SIG-M5 treated with dmso at 0.1 percent for 504 hours (cell line): ENCODE measurements at regions not wholly inside any gene's neighbourhood (a gene's known extent, or its start where the extent isn't known, plus 50 kb on each side); places are given as distances from the start of the nearest gene placed in this dataset.

Experiments
- DNase-seq: peaks from one replicate; lab custom pipeline; 2025; ENCODE audit not compliant: unreplicated experiment; lab: John Stamatoyannopoulos, UW

DNA sequence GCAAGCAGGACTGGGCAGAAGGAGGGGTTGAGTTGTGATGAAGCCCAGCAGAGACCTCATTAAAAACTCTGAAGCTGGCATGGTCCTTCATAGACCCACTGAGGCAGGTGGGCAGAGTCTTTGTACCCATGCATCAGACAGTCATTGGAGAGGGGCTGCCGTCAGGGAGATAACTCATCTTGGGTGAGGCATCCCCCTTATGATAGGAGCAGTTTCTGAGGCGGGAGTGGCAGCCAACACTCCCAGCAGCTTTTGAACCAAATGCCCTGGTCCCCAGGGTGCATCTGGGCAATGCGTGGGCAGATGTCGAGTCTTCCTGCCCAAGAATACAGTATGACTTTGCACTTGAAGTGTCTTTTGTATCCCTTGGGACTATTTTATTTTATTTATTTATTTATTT lies 68.1 kb downstream of the HTR5A start:
- no peak for DNase-seq

DNA sequence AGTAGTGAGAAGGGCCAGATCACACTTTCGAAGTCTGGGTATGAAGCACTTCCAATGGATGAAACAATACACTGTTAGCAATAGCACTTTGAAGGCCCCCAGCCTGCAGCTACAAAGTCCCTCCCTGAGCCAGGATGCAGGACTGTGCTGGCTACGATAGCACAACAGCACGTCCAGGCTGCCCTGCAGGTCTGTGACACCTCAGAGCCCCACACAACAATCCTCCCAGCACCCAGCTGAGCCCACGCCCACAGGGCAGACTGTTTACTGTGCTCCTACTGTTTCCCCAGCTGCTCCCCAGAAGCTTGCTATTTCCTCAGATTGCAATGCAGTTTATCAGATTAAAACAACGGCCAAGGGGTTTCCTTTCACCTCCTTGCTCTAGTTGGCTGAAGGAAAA lies 71.4 kb downstream of the HTR5A start:
- no peak for DNase-seq

DNA sequence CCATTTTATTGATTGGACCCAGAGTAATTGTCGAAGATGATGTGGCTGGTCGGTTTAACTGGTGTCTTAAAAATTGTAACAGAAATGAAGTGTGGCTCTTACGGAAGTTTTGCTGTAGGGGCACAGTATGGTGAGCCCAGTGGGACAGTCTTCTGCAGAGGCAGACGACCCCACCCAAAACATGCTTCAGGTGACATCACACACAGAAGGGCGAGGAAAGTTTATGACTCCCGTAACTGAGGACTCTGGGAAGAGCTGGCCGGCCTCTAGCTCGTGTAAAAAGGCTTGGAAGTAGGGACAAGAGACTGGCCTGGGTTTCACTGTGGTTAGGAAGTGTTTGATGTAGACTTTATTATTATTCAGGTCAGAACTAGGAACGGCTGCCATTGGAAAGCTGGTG lies 73.3 kb downstream of the HTR5A start:
- no peak for DNase-seq

DNA sequence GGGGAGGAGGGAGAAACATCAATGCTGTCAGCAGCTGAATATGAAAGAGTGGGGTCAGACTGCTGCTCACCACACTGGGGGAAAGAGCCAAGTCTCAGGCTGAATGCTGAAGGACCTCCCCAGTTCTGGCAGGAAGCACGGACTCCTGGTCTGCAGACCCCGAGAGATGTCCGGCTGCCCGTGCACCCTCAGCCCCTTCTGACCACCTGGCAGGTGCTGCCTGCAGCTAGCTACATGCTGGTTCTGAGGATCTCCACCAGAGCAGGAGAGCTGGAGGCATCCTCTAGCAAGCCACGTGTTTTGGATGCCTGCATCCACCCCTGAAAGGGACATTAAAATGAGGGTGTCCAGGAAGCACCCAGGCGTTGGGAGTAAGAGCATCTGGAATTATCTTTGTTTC lies 74.2 kb downstream of the HTR5A start:
- DNase-seq, result no peak

DNA sequence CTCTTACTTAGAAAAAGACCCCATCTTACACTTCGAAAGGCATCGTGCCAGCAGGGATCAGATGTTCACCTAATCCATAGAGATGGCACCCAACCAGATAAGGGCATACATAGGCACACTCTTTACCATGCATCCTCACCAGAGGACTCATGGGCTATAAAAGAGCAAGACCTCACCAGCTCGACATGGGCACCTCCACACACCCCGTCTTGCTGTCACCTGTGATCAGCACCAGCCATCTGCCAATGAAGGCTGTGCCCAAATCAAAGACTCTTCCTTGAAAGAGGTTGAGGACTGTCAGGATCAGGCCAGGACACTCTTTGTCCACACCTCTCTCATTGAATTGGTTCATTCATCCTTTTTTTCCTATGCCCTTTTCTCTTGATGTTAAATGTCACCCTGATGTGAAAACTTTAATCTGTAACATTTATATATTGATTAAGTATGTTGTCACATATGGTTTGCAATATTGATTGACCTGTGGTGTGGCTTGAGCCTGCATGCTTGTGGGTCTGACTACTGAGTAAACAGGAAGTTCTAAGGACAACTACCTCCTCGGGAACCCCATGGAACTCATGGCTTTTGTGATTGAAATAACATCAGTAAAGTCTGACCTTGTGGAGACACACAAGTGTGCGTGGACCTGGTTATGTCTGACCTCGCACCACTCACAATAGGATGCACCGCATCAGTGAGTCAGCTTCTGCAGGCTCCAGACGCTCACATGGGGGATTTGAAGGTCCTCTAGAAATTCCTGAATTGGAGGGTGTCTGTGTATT lies 75.5 kb downstream of the HTR5A start:
- no peak for DNase-seq

DNA sequence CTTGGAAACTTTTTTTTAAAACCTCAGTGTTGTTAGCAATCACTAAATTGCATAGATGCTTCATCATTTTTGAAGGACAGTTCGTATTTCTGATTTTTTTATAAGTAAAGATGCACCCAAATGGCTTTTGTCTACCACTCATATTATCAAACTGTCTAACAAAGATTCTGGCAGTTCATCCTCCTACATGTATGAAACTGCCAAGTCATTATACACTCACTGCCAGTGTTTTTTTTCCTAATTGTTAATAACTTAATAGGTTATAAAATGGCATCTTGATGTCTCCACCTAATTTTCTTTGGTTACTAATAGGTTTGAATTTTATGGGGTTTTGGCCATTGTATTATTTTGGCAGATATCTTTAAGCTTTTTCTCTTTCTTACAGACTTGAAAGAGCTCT lies 77.0 kb downstream of the HTR5A start:
- DNase-seq, result no peak

DNA sequence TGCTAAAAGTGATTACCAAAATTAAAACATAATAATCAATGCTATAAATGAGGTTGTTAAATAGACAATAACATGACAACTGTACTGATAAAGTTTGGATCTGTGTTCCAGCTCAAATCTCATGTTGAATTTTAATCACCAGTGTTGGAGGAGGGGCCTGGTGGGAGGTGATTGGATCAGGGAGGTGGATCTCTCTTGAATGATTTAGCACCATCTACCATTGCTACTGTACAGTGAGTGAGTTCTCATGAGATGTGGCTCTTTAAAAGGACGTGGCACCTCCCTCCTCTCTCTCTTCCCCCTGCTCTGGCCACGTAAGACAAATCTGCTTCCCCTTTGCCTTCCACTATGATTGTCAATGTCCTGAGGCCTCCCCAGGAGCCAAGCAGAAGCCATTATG lies 77.5 kb downstream of the HTR5A start:
- DNase-seq, result no peak

DNA sequence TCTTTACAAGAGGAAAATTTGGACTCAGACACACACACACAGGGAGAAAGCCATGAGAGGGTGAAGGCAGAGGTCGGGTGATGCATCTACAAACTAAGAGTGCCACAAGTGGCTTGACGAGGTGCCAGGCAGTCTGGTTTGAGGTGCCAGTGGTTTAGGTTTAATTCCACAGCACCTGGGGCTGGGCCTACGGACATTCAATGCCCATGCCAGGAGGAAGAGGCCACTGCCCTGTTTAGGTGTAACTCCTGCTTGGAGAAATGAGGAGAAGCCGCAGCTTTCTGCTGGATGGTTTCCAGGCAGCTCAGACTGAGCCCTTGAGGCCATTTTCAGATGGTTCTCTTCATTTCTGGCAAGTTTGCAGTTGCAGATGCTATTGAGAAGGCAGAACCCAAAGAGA lies 83.6 kb downstream of the HTR5A start:
- DNase-seq, result no peak

DNA sequence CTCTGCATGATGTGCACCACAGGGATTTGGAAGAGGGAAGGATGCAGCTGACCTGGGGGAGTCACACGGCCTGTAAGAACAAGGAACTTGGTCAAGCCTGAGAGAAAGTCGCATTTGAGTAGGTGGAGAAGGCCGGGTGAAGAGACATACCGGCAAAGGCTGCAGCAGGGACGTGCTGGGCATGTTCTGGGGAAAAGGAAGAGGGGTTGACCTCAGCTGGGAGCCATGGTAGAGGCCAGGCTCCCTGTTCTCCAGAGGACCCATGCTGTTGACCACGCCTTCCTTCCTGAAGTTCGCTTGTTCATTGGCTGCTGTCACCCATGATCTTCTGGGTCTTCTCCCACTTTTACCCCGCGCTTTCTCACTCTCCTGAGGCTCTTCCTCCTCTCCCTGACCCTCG lies 84.5 kb downstream of the HTR5A start:
- DNase-seq, result no peak

DNA sequence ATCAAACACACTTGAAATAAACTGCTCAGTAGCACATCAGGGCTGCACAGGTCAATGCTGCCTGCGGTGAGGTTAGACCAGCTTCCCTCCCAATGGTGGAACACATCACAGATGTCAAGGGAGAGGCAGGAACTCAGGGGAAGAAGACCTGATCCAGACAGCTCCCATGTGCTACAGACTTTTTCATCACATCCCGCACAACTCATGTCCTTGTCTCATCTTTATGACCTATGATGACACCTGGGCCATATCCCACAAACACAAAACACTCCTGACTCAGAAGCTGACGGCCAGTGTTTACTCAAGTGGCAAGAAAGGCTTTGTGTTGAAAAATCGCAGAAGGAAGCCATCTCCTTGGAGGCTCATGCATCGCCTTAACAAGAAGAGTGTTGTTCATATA lies 91.6 kb downstream of the HTR5A start:
- no peak for DNase-seq

DNA sequence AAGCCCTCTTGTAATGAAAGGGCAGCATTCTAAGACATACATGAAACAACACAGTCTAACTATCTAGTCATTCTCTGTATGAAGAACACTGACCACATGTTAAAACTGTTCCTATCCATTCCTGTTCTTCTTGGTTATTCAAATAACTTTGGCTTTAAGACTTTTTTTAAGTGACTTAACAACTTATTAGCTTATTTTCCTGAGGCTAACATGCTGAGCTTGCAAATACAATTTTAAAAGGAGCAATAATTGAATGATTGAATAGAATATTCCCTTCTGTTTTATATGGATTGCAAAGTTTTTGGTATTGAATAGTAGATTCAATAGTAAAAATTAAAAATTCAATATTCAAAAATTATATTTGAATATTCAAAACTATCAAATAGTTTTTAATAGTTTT lies 92.3 kb downstream of the HTR5A start:
- DNase-seq, result no peak

DNA sequence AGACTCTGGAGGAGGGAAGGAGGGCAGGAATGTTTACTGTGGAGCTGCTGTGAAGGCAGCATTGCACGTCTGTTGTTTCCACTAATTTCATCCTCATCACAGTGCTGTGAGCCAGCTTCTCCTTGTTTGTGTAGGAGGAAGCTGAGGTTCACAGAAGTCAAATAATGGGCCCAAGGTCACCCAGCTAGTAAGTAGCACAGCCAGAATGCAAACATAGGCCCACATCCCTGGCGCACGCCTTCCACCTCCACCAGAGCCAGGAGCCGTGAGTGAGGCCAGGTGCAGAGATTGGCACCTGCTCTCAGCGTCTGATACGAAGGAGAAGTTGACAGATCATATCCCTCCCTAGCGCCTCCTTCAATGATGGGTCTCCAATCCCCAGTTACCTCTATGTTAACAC lies 93.6 kb downstream of the HTR5A start:
- DNase-seq, result no peak

DNA sequence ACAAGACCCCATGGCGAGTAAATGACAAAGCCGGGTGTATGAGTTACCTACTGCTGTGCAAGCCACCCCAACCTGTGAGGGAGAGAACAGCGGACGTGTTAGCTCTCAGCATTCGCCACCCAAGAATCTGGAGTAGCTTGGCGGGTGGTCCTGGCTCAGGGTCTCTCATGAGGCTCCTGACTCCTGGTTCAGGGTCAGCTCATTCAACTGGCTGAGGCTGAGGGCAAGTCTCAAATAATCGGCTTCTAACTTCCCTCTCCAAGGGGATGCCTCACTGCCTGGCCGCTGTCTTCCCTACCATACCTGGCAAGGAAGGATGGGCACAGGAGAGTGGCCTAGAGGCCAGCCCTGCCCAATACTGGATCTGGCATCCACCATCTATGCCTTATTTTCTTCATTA lies 94.2 kb downstream of the HTR5A start:
- DNase-seq, result no peak

DNA sequence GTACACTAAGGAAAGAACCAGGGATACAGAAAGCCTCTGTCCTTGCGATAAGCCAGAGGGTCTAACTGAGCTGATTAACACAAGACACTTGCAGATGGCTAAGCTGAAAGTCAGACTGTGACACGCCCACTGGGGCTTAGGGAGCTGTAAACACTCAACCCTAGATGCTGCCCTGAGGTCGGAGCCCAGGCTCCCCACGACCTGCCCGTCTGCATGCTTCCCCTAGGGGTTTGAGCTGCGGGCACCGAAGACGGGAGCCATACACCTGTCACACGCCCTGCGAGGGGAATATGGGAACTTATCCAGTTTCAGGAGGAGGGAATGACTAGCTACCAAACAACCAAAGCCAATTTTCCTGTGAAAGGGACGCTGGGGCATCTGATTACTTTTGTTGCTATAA lies 96.0 kb downstream of the HTR5A start:
- no peak for DNase-seq

DNA sequence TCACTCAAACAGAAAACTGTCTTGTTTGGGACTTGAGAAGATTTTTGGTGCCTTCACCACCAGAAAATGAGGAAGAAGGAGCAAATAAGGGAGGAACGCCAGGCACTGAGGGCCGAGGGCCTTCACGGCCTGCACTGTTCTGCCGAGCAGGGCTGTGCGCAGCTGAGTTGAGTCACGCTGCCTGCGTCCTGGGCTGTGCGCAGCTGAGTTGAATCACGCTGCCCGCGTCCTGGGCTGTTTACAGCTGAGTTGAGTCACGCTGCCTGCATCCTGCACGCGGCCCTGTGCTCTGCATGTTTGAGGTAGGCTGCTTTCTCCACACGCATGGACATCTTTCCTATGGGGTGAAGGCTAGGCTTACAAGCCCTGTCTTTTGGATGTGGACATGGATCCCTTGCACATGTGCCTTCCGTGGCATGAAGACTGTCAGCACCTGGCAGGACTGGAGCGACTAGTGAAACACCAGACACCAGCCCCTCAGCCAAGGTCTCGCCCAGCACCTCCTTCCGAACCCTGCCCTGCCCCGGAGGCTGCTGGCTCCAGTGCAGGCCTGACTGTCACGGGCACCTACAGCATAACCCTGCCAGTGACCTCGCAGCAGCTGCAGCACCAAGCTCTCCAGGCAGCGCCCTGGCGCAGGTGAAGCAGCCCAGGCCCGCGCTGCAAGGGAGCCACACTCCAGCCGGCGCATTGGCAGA lies 96.7 kb downstream of the HTR5A start:
- DNase-seq, result peak; percentile 41

DNA sequence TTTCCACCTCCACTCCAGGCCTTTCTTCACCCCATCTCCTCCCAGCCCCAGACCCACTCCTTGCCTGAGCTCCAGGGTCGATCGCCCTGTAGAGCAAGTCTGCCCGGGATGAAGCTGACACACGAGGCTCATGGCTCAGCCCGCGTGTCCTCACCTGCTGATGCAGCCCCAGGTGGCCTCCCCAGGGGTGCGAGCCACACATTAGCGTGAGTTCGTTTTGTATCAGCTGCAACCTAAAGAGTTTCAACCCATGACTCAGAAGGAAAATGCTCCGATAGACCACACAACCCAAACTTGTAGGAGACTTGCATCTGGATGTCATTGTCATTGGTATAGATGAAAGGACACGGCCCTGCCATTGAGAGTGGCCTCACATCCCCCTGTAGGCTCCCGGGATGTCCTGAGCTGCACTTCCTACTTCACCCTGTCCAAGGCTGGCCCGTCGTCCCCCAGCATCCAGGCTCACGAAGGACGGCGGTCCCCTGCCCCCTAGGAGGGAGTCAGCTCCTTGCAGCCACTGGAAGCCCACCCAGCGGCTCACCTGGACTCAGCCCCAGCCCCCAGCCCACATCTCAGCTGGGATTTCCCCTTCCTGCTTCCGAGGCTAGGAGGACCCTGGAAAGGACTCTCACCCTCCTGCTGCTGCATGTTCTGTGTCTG lies 97.7 kb downstream of the HTR5A start:
- DNase-seq, result no peak

DNA sequence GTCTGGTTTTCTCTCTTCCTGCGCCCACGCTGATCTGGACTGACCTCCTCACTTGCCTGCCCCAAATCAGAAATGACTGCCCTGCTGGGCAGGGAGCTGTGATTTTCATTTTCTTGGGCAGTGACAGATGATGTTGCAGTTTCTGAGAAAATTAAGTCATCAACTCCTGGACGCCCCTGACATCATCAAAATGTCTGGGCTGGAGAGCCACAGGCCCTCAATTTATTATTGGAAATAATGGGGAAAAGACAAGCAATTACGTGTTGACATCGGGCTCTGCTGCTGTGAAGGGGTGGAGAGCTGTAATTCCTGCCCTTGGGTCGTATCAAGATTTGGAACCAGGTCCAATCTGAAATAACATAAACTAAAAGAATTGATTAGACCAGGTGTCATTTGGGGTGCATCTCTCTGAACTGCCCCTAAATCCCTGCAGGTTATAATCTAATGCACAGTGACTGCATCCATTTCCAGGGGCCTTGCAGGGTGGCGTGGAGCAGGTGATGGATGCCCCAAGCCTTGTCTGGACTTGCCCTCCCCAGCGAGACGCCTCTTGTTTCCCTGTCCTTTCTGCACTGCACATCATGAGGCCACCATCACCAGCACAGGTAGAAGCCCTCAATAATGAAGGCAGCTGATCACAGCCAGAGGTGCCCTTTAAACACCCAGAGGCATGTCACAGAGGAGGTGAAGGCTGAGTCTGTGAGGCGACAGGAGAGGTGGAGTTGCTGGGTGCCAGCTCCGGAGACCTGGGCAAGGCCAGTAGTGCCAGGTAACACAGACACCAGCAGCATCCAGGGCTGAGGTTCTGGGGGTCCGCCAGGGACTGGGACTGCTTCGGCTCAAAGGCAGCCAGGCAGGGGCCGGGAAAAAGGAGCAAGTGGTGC lies 98.7 kb downstream of the HTR5A start:
- DNase-seq, result no peak

DNA sequence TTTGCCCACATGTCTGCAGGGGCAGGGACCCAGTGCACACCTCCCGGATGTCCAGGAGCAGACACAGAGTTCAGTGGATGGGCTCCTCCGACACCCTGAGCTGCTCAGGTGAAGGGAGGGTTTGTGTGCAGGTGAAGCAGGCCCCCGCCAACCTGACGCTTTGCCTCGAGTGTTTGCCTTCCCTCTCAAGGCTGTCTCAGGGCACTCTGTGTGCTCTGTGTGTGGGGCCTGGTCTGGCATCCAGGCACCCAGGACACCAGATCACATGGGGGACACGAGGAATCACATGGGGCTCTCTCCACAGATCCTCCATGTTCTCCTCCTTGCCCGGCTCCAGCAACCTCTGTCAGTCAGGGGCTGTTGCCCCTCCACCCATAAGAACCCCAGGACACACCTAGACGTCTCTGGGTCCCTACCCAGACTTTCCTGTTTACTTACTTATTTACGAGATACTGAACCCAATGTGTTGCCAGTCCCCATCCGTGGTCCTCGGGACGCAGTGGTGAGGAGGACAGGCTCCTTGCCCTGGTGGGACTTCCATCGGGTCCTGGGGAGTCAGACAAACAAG lies 99.5 kb downstream of the HTR5A start:
- no peak for DNase-seq

DNA sequence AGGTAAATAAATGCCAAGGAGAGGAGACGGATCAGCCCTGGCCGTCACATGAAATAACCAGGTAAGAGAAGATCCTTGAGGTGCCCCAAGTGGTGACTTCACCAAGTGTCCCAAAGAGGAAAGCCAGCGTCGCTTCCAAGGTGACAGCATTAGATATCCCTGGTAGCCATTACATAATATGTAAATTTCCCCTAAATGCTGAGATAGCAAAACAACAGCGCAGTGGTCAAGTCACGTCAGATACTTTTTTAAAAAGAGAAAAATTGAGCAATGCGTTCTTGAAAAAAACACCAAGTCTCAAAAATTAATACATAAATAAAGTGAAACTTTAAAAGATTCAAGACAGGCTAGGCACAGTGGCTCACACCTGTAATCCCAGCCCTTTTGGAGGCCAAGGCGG lies 100.2 kb downstream of the HTR5A start:
- no peak for DNase-seq

DNA sequence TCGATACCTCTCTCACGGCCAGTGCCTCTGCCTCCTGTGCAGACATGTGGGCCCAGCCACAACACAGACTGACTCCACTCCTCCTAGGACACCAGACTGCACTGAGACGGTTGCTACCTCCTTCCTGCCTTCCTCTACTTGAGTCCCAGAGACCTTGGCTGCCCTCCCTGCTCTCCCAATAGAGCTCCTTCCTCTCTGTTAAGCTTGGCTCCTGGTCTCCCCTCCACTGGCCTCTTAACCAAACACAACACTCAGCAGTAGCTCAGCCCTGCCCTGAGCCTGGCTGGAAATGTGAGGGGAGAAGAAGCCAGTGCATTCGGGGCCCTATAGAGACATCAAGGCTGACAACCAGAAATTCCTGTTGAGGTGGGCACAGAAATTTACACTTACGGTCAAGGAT lies 102.0 kb downstream of the HTR5A start:
- DNase-seq, result no peak

DNA sequence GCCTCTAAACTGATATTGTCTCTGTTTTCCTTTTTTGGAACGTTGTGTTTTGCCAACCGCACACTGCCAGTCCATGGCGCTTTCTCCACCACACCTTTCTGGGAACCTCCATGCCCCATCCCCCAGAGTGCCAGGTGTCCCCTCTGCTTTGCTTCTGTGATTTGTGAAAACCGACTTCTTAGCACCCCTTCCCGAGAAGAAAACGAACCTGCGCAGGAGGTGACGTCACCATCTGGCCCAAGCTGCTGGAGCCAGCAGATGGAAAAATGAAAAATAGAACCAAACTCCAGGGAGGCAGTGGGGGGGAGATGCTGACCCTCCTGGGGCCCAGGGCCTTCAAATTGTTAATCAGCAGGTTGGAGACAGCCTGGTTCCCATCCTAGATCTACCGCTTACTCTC lies 103.8 kb downstream of the HTR5A start:
- no peak for DNase-seq
